Caco-2 (cell line): ENCODE measurements at regions not wholly inside any gene's neighbourhood (a gene's known extent, or its start where the extent isn't known, plus 50 kb on each side); places are given as distances from the start of the nearest gene placed in this dataset.

Experiments
- BruUV-seq: library from RNA; stranded (reverse); fragments of 400-500 nt; replicated peaks from 2 replicates; lab custom pipeline; 2021; lab: Mats Ljungman, UMichigan
- CTCF ChIA-PET: fragments of 300-600 bp; sonication (Branson Sonifier 250); formaldehyde crosslinking; loops from one replicate; lab custom pipeline; 2022; ENCODE audit warnings: antibody characterized with exemption; lab: Charles Lee
- POLR2A ChIA-PET: fragments of 300-600 bp; sonication (Branson Sonifier 250); formaldehyde crosslinking; loops from one replicate; lab custom pipeline; 2022; ENCODE audit warnings: antibody characterized with exemption; lab: Charles Lee
- DNase-seq, 2 experiments: peaks; one replicate each; pipeline versions ENCODE4 v3.0.0 to v3.0.0-alpha.2; 2020 to 2022
- H3K27me3 ChIP-seq: replicated peaks from 2 replicates; pipeline ENCODE4 v1.6.0; 2011; ENCODE audit warnings: low read length; ENCODE audit not compliant: control insufficient read depth, insufficient read depth
- H3K36me3 ChIP-seq: 2 replicates; pipeline ENCODE4 v1.5.1; 2011; ENCODE audit warnings: low read length; ENCODE audit not compliant: control insufficient read depth, insufficient read depth
- H3K4me1 ChIP-seq: fragments of 250-450 bp; sonication (Bioruptor Pico); 2 replicates; pipeline ENCODE4 v1.5.1; 2020; ENCODE audit warnings: mild to moderate bottlenecking
- H3K4me3 ChIP-seq: 2 replicates; pipeline ENCODE4 v1.5.1; 2011; ENCODE audit warnings: low read depth, mild to moderate bottlenecking, control low read depth, low read length
- H3K9me3 ChIP-seq: fragments of 250-450 bp; sonication (Bioruptor Pico); 2 replicates; pipeline ENCODE4 v1.5.1; 2020; ENCODE audit warnings: mild to moderate bottlenecking, moderate library complexity
- H3K27ac Mint-ChIP-seq: one replicate; pipeline ENCODE4 v1.8.0; 2022; ENCODE audit warnings: mixed read lengths; ENCODE audit not compliant: unreplicated experiment
- H3K27me3 Mint-ChIP-seq: one replicate; pipeline ENCODE4 v1.8.0; 2022; ENCODE audit warnings: mixed read lengths; ENCODE audit not compliant: insufficient read depth, unreplicated experiment
- H3K36me3 Mint-ChIP-seq: one replicate; pipeline ENCODE4 v1.8.0; 2022; ENCODE audit warnings: mild to moderate bottlenecking, mixed read lengths; ENCODE audit not compliant: insufficient read depth, unreplicated experiment
- H3K4me1 Mint-ChIP-seq: one replicate; pipeline ENCODE4 v1.8.0; 2022; ENCODE audit warnings: low read depth, mixed read lengths; ENCODE audit not compliant: unreplicated experiment
- H3K4me3 Mint-ChIP-seq: one replicate; pipeline ENCODE4 v1.8.0; 2022; ENCODE audit warnings: mild to moderate bottlenecking, moderate library complexity, mixed read lengths; ENCODE audit not compliant: unreplicated experiment
- H3K9me3 Mint-ChIP-seq: one replicate; pipeline ENCODE4 v1.8.0; 2022; ENCODE audit warnings: mixed read lengths; ENCODE audit not compliant: unreplicated experiment
- CTCF ChIP-seq, 2 experiments: fragments of 200-600 bp in 1 of 2; IDR thresholded peaks; 1 replicate in 1 of 2; 2 replicates in 1 of 2; pipeline versions ENCODE4 v1.5.1 to v1.8.0; 2011 to 2022; ENCODE audit warnings: antibody characterized with exemption in 1 of 2, control low read depth in 1 of 2, inconsistent platforms in 1 of 2, low read depth in 1 of 2, low read length in 1 of 2, mild to moderate bottlenecking in 1 of 2, moderate library complexity in 1 of 2; ENCODE audit not compliant: insufficient read depth in 1 of 2, severe bottlenecking in 1 of 2, unreplicated experiment in 1 of 2
- intact Hi-C: fragments of 100-400 bp; cut with micrococcal nuclease; formaldehyde crosslinking; loops from one replicate; pipeline ENCODE4 v1.10.0; 2022; ENCODE audit not compliant: unreplicated experiment

DNA sequence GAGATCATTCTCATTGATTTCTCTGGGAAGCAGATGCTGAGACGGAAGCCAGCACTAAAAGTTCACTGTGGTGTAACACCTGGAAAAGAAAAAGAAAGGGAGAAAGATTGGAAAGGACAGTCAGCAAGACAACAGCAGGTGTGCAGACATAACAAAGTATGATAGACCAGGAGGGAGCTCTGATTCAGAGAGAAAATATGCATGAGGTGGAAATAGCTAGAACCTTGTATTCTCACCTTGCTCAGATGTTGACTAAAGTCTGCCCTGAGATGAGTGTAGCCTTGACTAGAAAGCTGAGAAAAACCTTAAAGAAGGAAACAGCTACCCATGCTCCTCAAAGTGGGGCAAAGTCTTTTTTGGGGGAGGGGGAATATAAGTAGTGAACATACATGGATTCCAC is 1711.8 kb downstream of the EFNB2 start:
- BruUV-seq: no TSS peak
- no peaks in the 10 kb centered on the region for H3K36me3 Mint-ChIP-seq
- Histone ChIP-seq H3K27me3 (no peaks in the 10 kb centered on the region), H3K36me3 (no peaks in the 10 kb centered on the region), H3K9me3 (no peaks in the 10 kb centered on the region), H3K4me1 (no peaks in the 10 kb centered on the region), H3K4me3 (no peak overlapping the region)
- H3K9me3 Mint-ChIP-seq: no peaks in the 10 kb centered on the region
- intact Hi-C loops: no loop called here
- DNase-seq: no peak
- H3K4me3 Mint-ChIP-seq: no peak overlapping the region
- H3K27me3 Mint-ChIP-seq: no peaks in the 10 kb centered on the region
- H3K27ac Mint-ChIP-seq: no peak overlapping the region
- H3K4me1 Mint-ChIP-seq: no peaks in the 10 kb centered on the region
- ChIA-PET CTCF (no interaction called here), POLR2A (no interaction called here)
- TF ChIP-seq CTCF (IDR thresholded peaks at IDR 0.05; ENCODE audit: insufficient read depth in 1 of 2, low read depth in 1 of 2, low read length in 1 of 2, severe bottlenecking in 1 of 2, unreplicated experiment in 1 of 2): no peak

DNA sequence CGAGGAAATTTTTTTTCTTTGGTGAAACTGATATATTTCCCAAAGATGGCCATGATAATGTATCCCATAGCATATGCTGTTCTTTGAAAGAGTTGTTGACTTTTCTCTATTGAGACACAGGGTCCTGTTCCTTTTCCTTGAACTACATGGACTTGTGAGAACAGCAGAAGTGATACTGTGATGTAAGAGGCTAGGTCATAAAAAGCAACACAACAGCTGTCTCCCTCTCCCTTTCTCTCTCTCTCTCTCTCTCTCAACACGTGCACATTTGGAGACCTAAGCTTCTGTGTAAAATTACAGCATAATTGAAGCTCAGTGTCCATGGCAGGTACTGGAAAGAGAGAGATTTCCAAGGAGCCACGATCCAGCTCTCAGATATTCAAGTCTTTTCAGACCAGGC is 1712.4 kb downstream of the EFNB2 start:
- no peaks in the 10 kb centered on the region for H3K36me3 ChIP-seq
- Mint-ChIP-seq H3K36me3 (no peaks in the 10 kb centered on the region), H3K4me1 (no peaks in the 10 kb centered on the region), H3K4me3 (no peak overlapping the region), H3K9me3 (no peaks in the 10 kb centered on the region), H3K27me3 (no peaks in the 10 kb centered on the region), H3K27ac (no peak overlapping the region)
- BruUV-seq: no TSS peak
- no peaks in the 10 kb centered on the region for H3K9me3 ChIP-seq
- no peaks in the 10 kb centered on the region for H3K27me3 ChIP-seq
- H3K4me1 ChIP-seq: no peaks in the 10 kb centered on the region
- no peak for TF ChIP-seq CTCF (IDR thresholded peaks at IDR 0.05; ENCODE audit: insufficient read depth in 1 of 2, low read depth in 1 of 2, low read length in 1 of 2, severe bottlenecking in 1 of 2, unreplicated experiment in 1 of 2)
- CTCF ChIA-PET: no interaction called here
- no peak overlapping the region for H3K4me3 ChIP-seq
- intact Hi-C loops: no loop called here
- no peak for DNase-seq
- POLR2A ChIA-PET: no interaction called here

GRCh38 chr13:104817271-104817670 is 1718.2 kb downstream of the EFNB2 start:
- CTCF ChIA-PET: no interaction called here
- Histone ChIP-seq H3K4me1 (no peaks in the 10 kb centered on the region), H3K27me3 (no peaks in the 10 kb centered on the region), H3K36me3 (no peaks in the 10 kb centered on the region), H3K9me3 (no peaks in the 10 kb centered on the region), H3K4me3 (no peak overlapping the region)
- no TSS peak for BruUV-seq
- H3K4me3 Mint-ChIP-seq: no peak overlapping the region
- no peaks in the 10 kb centered on the region for H3K9me3 Mint-ChIP-seq
- POLR2A ChIA-PET: no interaction called here
- intact Hi-C loops: no loop called here
- no peak for TF ChIP-seq CTCF (IDR thresholded peaks at IDR 0.05; ENCODE audit: insufficient read depth in 1 of 2, low read depth in 1 of 2, low read length in 1 of 2, severe bottlenecking in 1 of 2, unreplicated experiment in 1 of 2)
- DNase-seq: no peak
- no peaks in the 10 kb centered on the region for H3K4me1 Mint-ChIP-seq
- peaks cover 13% of the 10 kb centered on the region for H3K27me3 Mint-ChIP-seq
- H3K27ac Mint-ChIP-seq: no peak overlapping the region
- no peaks in the 10 kb centered on the region for H3K36me3 Mint-ChIP-seq
